Breast epithelium (tissue), 3 donors: ENCODE measurements at regions not wholly inside any gene's neighbourhood (a gene's known extent, or its start where the extent isn't known, plus 50 kb on each side); places are given as distances from the start of the nearest gene placed in this dataset.

Source experiments
- POLR2A ChIP-seq: fragments of 450-650 bp; IDR thresholded peaks from one replicate; pipeline ENCODE4 v1.6.1; 2016; ENCODE audit warnings: antibody characterized with exemption, mild to moderate bottlenecking, moderate library complexity
- POLR2AphosphoS5 ChIP-seq, 3 donors: sonication (generic); formaldehyde crosslinking; IDR thresholded peaks; one replicate each; pipeline ENCODE4 v1.6.1; 2017; ENCODE audit warnings: antibody characterized with exemption in 3 of 3

- no peak for TF ChIP-seq POLR2AphosphoS5 (IDR thresholded peaks at IDR 0.05)
- no peak for TF ChIP-seq POLR2A
These were observed 124.4 kb downstream of the ASB1 start for GRCh38 chr2:238551091-238551490.
